Upper lobe of left lung (tissue), 4 donors: ENCODE measurements at regions not wholly inside any gene's neighbourhood (a gene's known extent, or its start where the extent isn't known, plus 50 kb on each side); places are given as distances from the start of the nearest gene placed in this dataset.

Experiments
- EP300 ChIP-seq, 4 donors: sonication (generic); formaldehyde crosslinking; IDR thresholded peaks; one replicate each; pipeline ENCODE4 v1.5.1; 2017; ENCODE audit warnings: antibody characterized with exemption in 4 of 4, control low read depth in 2 of 4
- POLR2AphosphoS5 ChIP-seq, 2 donors: sonication (generic); formaldehyde crosslinking; IDR thresholded peaks; one replicate each; pipeline ENCODE4 v1.5.1; 2017; ENCODE audit warnings: antibody characterized with exemption in 2 of 2

DNA sequence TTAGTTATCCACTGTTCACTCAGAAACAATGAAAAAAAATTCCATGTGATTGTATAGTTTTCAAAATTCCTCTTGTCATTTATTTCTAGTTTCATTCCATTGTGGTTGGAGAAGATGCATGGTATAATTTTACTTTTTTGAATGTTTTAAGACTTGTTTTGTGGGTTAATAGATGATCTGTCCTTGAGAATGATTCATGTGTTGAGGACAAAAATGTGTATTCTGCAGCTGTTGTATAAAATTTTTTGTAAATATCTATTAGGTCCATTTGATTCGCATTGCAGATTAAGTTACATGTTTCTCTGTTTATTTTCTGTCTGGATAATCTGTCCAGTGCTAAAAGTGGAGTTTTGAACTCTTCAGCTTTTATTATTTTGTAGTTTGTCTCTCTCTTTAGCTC lies 65.4 kb downstream of the RTL3 start:
- TF ChIP-seq EP300 (IDR thresholded peaks at IDR 0.05) (no peak), POLR2AphosphoS5 (IDR thresholded peaks at IDR 0.05) (no peak)
